ENCODE measurements at regions not wholly inside any gene's neighbourhood (a gene's known extent, or its start where the extent isn't known, plus 50 kb on each side); places are given as distances from the start of the nearest gene placed in this dataset.

DNA sequence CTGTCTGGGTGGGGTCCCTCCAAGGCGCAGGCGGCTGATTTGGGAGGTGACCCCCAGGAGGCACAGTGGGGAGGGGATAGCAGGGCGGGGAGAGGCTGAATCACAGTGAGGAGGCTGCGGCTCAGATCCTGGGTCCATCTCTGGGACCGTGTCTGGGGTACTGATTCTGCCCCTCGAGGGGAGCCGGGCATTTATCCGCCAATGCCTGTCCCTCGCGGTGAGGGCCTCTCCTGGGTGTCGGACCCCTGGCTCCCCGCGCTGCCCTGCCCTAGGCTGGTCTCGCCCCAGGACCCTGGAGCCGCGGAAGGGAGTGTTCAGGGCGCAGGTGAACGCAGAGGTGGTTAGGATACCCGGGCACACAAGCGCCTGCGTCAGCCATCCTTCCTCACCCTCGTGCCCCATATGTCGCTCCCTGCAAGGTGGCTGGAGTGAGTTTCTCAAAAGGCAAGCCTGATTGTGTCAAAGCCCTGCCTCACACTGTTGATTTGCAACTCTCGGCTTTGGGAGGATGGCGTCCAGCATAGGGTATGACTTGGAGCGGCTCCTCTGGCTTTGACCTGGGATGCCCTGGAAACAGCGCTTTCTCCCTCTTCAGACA, 530.9 kb downstream of the PTPRU start:
- TF ChIP-seq, protein P1, sequence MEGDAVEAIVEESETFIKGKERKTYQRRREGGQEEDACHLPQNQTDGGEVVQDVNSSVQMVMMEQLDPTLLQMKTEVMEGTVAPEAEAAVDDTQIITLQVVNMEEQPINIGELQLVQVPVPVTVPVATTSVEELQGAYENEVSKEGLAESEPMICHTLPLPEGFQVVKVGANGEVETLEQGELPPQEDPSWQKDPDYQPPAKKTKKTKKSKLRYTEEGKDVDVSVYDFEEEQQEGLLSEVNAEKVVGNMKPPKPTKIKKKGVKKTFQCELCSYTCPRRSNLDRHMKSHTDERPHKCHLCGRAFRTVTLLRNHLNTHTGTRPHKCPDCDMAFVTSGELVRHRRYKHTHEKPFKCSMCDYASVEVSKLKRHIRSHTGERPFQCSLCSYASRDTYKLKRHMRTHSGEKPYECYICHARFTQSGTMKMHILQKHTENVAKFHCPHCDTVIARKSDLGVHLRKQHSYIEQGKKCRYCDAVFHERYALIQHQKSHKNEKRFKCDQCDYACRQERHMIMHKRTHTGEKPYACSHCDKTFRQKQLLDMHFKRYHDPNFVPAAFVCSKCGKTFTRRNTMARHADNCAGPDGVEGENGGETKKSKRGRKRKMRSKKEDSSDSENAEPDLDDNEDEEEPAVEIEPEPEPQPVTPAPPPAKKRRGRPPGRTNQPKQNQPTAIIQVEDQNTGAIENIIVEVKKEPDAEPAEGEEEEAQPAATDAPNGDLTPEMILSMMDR (IDR thresholded peaks at IDR 0.05), result no peak
- TF ChIP-seq EP300 (IDR thresholded peaks at IDR 0.05), result no peak
- TF ChIP-seq POLR2A (IDR thresholded peaks at IDR 0.05; ENCODE audit: low read depth), result no peak

Data from esophagus muscularis mucosa (tissue), 4 donors.